PC-9 (cell line): ENCODE measurements at regions not wholly inside any gene's neighbourhood (a gene's known extent, or its start where the extent isn't known, plus 50 kb on each side); places are given as distances from the start of the nearest gene placed in this dataset.
"Not testable (repeated sequence)": the region's sequence is repeated elsewhere in the genome, so short reads cannot be mapped to it uniquely, and the experiment has no call there.

ENCODE experiments used
- BruUV-seq: library from RNA; stranded (reverse); fragments of 400-500 nt; replicated peaks from 2 replicates; lab custom pipeline; 2021; lab: Mats Ljungman, UMichigan
- CTCF ChIA-PET: fragments of 300-600 bp; sonication (Branson Sonifier 250); formaldehyde crosslinking; loops from one replicate; lab custom pipeline; 2022; ENCODE audit warnings: antibody characterized with exemption; lab: Charles Lee
- POLR2A ChIA-PET: fragments of 300-600 bp; sonication (Branson Sonifier 250); formaldehyde crosslinking; loops from one replicate; lab custom pipeline; 2022; ENCODE audit warnings: antibody characterized with exemption; ENCODE audit not compliant: unreplicated experiment; lab: Charles Lee
- DNase-seq, 2 experiments: peaks; one replicate each; pipeline versions ENCODE4 v3.0.0 to v3.0.0-alpha.2; 2015 to 2022; ENCODE audit warnings: mixed read lengths in 1 of 2
- H2AFZ ChIP-seq: fragments of 200-600 bp; sonication (generic); 2 replicates; pipeline ENCODE4 v1.8.1; 2017; ENCODE audit warnings: antibody characterized with exemption
- H3F3A ChIP-seq: fragments of 200-600 bp; sonication (generic); 2 replicates; pipeline ENCODE4 v1.8.1; 2017; ENCODE audit warnings: antibody characterized with exemption, mild to moderate bottlenecking, low read depth; ENCODE audit not compliant: insufficient read depth
- H3K27ac ChIP-seq: fragments of 200-600 bp; sonication (generic); 2 replicates; pipeline ENCODE4 v1.6.1; 2016; ENCODE audit warnings: mixed run types
- H3K27me3 ChIP-seq: fragments of 200-600 bp; sonication (generic); 2 replicates; pipeline ENCODE4 v1.6.1; 2016; ENCODE audit warnings: low read depth, mixed run types; ENCODE audit not compliant: insufficient read depth
- H3K36me3 ChIP-seq: fragments of 200-600 bp; sonication (generic); 2 replicates; pipeline ENCODE4 v1.6.1; 2016; ENCODE audit warnings: low read depth, mixed run types
- H3K4me1 ChIP-seq: fragments of 200-600 bp; sonication (generic); replicated peaks from 2 replicates; pipeline ENCODE4 v1.6.1; 2016; ENCODE audit warnings: mixed run types; ENCODE audit not compliant: insufficient read depth
- H3K4me2 ChIP-seq: fragments of 200-600 bp; sonication (generic); 2 replicates; pipeline ENCODE4 v1.6.1; 2017; ENCODE audit warnings: mixed run types
- H3K4me3 ChIP-seq: fragments of 200-600 bp; sonication (generic); 2 replicates; pipeline ENCODE4 v1.6.1; 2016; ENCODE audit warnings: mixed run types
- H3K79me2 ChIP-seq: fragments of 200-600 bp; sonication (generic); 2 replicates; pipeline ENCODE4 v1.6.1; 2017; ENCODE audit warnings: low read depth, mixed run types
- H3K9me2 ChIP-seq: fragments of 200-600 bp; sonication (generic); 2 replicates; pipeline ENCODE4 v1.8.1; 2017; ENCODE audit warnings: mild to moderate bottlenecking; ENCODE audit not compliant: insufficient read depth
- H3K9me3 ChIP-seq: fragments of 200-600 bp; sonication (generic); 2 replicates; pipeline ENCODE4 v1.8.1; 2016; ENCODE audit warnings: low read depth; ENCODE audit not compliant: insufficient read depth
- H4K20me1 ChIP-seq: fragments of 200-600 bp; sonication (generic); 2 replicates; pipeline ENCODE4 v1.8.1; 2017; ENCODE audit not compliant: insufficient read depth
- EZH2 ChIP-seq: fragments of 200-600 bp; sonication (generic); IDR thresholded peaks from 2 replicates; pipeline ENCODE4 v1.8.0; 2017; ENCODE audit warnings: antibody characterized with exemption, low read depth
- intact Hi-C: fragments of 100-400 bp; cut with micrococcal nuclease; formaldehyde crosslinking; loops from one replicate; pipeline ENCODE4 v1.10.0; 2022; ENCODE audit not compliant: unreplicated experiment
- TF ChIP-seq, protein P1 (sequence below): fragments of 200-600 bp; sonication (generic); conservative IDR thresholded peaks from 2 replicates; pipeline ENCODE4 v1.6.1; 2017; ENCODE audit warnings: mixed run types, antibody characterized with exemption, mild to moderate bottlenecking, moderate library complexity

DNA sequence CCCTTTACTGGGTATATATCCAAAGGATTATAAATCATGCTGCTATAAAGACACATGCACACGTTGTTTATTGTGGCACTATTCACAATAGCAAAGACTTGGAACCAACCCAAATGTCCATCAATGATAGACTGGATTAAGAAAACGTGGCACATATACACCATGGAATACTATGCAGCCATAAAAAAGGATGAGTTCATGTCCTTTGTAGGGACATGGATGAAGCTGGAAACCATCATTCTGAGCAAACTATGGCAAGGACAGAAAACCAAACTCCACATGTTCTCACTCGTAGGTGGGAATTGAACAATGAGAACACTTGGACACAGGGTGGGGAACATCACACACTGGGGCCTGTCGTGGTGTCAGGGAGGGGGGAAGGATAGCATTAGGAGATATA lies 59.2 kb downstream of the CXorf49B start:
- H2AFZ ChIP-seq, H3K4me2 ChIP-seq, CTCF ChIA-PET, H3K79me2 ChIP-seq, H3K9me3 ChIP-seq, DNase-seq, H3K9me2 ChIP-seq, BruUV-seq, POLR2A ChIA-PET, H3K4me1 ChIP-seq, H4K20me1 ChIP-seq, H3F3A ChIP-seq, H3K27ac ChIP-seq, intact Hi-C loops, H3K36me3 ChIP-seq, H3K4me3 ChIP-seq: not testable (repeated sequence)
- H3K27me3 ChIP-seq: peaks cover 28% of the 10 kb centered on the region

DNA sequence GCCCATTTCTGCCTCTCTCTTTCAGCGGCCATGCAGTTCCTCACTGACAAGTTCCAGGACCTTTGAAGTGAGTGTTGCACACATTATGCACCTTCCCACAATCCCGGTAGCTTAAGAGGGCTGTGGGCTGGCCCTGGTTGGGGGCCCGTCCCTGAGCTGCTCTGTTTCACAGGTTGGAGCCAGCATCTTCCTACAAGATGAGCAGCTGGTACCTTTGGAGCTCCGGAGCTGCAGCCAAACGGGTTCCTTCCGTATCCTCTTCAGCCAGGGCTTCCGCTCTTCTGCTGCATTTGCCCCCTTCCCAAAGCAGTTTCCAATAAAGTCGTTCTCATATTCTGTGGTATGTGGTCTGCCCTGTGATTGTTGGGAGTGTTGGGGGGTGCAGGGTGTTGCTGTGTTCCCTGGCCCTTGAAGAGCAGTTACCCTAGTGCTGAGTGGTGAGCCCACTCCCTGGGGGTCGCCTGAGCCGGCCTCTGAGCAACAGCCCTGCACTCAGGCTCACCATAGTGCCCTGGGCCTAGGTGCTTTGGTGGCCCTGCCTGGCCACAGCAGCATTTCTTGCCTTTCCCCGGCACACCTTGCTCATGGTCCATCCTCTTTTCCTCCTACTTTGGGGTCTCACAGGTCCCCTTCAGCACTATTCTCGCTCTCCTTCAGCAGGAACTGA lies 60.4 kb downstream of the CXorf49B start:
- no peak overlapping the region for H3K27ac ChIP-seq
- no peaks in the 10 kb centered on the region for H3K36me3 ChIP-seq
- H3K4me3 ChIP-seq: no peak overlapping the region
- no peaks in the 10 kb centered on the region for H3F3A ChIP-seq
- ChIA-PET CTCF (no interaction called here), POLR2A (no interaction called here)
- no TSS peak for BruUV-seq
- TF ChIP-seq EZH2: no peak
- TF ChIP-seq, protein P1, sequence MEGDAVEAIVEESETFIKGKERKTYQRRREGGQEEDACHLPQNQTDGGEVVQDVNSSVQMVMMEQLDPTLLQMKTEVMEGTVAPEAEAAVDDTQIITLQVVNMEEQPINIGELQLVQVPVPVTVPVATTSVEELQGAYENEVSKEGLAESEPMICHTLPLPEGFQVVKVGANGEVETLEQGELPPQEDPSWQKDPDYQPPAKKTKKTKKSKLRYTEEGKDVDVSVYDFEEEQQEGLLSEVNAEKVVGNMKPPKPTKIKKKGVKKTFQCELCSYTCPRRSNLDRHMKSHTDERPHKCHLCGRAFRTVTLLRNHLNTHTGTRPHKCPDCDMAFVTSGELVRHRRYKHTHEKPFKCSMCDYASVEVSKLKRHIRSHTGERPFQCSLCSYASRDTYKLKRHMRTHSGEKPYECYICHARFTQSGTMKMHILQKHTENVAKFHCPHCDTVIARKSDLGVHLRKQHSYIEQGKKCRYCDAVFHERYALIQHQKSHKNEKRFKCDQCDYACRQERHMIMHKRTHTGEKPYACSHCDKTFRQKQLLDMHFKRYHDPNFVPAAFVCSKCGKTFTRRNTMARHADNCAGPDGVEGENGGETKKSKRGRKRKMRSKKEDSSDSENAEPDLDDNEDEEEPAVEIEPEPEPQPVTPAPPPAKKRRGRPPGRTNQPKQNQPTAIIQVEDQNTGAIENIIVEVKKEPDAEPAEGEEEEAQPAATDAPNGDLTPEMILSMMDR: no peak
- H4K20me1 ChIP-seq: no peaks in the 10 kb centered on the region
- no peak overlapping the region for H3K4me2 ChIP-seq
- H3K79me2 ChIP-seq: no peaks in the 10 kb centered on the region
- no peaks in the 10 kb centered on the region for H3K9me2 ChIP-seq
- H3K4me1 ChIP-seq: no peaks in the 10 kb centered on the region
- H3K9me3 ChIP-seq: no peaks in the 10 kb centered on the region
- no peak for DNase-seq
- H3K27me3 ChIP-seq: peaks cover 30% of the 10 kb centered on the region
- H2AFZ ChIP-seq: no peak overlapping the region
- intact Hi-C loops: no loop called here

DNA sequence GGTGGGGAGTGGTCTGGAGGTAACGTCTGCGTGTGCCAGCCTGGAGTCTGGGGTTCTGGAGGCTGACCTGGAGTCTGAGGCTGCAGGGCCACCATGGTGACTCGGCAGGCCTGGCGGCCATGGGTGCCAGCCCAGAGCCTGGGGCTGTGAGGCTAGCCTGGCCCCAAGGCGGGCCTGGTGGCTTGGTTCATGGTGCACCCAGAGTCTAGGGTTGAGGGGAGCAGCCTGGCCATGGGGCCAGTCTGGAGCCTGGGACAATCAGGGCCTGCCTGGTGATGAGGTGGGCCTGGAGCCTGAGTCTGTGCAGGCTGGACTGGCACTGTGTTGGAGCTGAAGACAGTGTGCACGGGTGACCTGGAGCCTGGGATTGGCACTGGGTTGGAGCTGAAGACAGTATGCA lies 64.9 kb downstream of the CXorf49B start:
- DNase-seq: no peak
- H3K9me2 ChIP-seq: no peaks in the 10 kb centered on the region
- intact Hi-C loops: no loop called here
- BruUV-seq: no TSS peak
- POLR2A ChIA-PET: no interaction called here
- no peak overlapping the region for H3K4me3 ChIP-seq
- no peaks in the 10 kb centered on the region for H3K36me3 ChIP-seq
- CTCF ChIA-PET: no interaction called here
- H3F3A ChIP-seq: no peaks in the 10 kb centered on the region
- no peak overlapping the region for H3K4me2 ChIP-seq
- no peak for TF ChIP-seq EZH2
- TF ChIP-seq, protein P1: no peak
- H4K20me1 ChIP-seq: no peaks in the 10 kb centered on the region
- H3K79me2 ChIP-seq: no peaks in the 10 kb centered on the region
- H3K27ac ChIP-seq: no peak overlapping the region
- H3K9me3 ChIP-seq: no peaks in the 10 kb centered on the region
- H3K27me3 ChIP-seq: peaks cover 38% of the 10 kb centered on the region
- H2AFZ ChIP-seq: no peak overlapping the region
- H3K4me1 ChIP-seq: no peaks in the 10 kb centered on the region

DNA sequence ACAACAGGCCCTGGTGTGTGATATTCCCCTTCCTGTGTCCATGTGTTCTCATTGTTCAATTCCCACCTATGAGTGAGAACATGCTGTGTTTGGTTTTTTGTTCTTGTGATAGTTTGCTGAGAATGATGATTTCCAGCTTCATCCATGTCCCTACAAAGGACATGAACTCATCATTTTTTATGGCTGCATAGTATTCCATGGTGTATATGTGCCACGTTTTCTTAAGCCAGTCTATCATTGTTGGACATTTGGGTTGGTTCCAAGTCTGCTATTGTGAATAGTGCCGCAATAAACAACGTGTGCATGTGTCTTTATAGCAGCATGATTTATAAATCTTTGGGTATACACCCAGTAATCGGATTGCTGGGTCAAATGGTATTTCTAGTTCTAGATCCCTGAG lies 72.6 kb upstream of the NHSL2 start:
- H3K4me2 ChIP-seq, H3K36me3 ChIP-seq, POLR2A ChIA-PET, DNase-seq, H3K27ac ChIP-seq, H4K20me1 ChIP-seq, H3K4me1 ChIP-seq, H3K79me2 ChIP-seq, intact Hi-C loops, H3K4me3 ChIP-seq, BruUV-seq, H2AFZ ChIP-seq, H3K9me2 ChIP-seq, H3F3A ChIP-seq, H3K9me3 ChIP-seq, H3K27me3 ChIP-seq, CTCF ChIA-PET: not testable (repeated sequence)
